ENCODE measurements at regions not wholly inside any gene's neighbourhood (a gene's known extent, or its start where the extent isn't known, plus 50 kb on each side); places are given as distances from the start of the nearest gene placed in this dataset.
A peak's percentile ranks its signal among the peaks of the same experiment; 100 is the strongest.

- no peaks in the 10 kb centered on the region for H3K4me1 ChIP-seq (ENCODE audit: control insufficient read depth, insufficient read depth, low read length)
- no peaks in the 10 kb centered on the region for H3K36me3 ChIP-seq (ENCODE audit: insufficient read depth, low read length)
- no peaks in the 10 kb centered on the region for H3K9me3 ChIP-seq (replicated peaks; ENCODE audit: low read length)
- no peak overlapping the region for H3K4me2 ChIP-seq (ENCODE audit: low read length)
- H3K27me3 ChIP-seq (ENCODE audit: control insufficient read depth, insufficient read depth, low read length) = no peaks in the 10 kb centered on the region
- no peak overlapping the region for H3K4me3 ChIP-seq (ENCODE audit: low read length)
- no peak overlapping the region for H3K9ac ChIP-seq (ENCODE audit: low read depth, low read length)
These were observed 133.3 kb downstream of the MPP7 start for GRCh38 chr10:28169525-28169924.

DNA sequence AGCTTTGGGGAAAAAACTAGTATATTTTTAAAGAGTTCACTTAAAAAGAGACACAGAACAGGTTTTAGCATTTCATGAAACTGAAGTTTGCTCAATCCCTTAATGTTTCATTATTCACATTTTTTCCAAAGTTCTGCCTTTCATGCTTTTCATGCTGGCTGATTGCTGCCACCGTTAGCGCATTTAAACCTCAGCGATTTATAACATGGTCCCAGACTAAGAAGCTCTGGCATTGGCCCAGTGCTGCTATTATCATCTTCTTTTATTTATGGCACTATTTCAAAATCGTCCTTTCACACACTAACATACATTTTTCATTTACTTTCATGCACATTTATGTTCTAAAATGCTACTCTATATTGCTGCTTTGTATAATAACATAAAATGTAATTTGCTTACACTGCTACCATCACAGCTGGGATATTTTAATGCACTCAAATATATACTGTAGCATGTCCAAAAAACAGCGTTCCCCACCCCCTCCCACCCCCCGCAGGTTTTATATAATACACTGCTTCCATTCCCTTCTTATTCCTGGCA is 141.9 kb downstream of the MPP7 start:
- H3K9ac ChIP-seq (ENCODE audit: low read depth, low read length) = no peak overlapping the region

DNA sequence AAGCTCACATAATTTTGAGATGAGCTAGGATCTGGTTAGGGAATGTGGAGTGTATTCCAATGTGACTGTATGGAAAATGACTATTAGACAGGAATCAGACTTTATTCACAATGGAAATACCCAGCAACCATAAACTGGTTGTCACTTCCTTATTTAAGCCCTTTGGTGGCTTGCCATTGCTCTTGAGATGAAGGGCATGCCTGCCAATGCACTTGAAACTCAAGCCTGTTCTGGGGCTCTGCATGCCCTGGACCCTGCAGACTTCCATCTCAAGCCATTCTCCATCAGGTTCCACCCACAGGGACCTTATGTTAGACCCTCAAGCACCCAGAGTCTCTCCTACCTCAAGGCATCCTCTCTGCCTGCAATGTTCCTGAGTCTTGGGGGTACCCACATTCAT is 145.5 kb downstream of the MPP7 start:
- no peaks in the 10 kb centered on the region for H3K27me3 ChIP-seq (ENCODE audit: control insufficient read depth, insufficient read depth, low read length)
- H3K36me3 ChIP-seq (ENCODE audit: insufficient read depth, low read length) = no peaks in the 10 kb centered on the region
- no peak overlapping the region for H3K4me2 ChIP-seq (ENCODE audit: low read length)
- no peak overlapping the region for H3K9ac ChIP-seq (ENCODE audit: low read depth, low read length)
- H3K4me1 ChIP-seq (ENCODE audit: control insufficient read depth, insufficient read depth, low read length) = no peaks in the 10 kb centered on the region
- no peaks in the 10 kb centered on the region for H3K9me3 ChIP-seq (replicated peaks; ENCODE audit: low read length)
- no peak overlapping the region for H3K4me3 ChIP-seq (ENCODE audit: low read length)

More for the DNA sequence above, 141.9 kb downstream of the MPP7 start:
- H3K4me3 ChIP-seq (ENCODE audit: low read length) = no peak overlapping the region
- H3K4me1 ChIP-seq (ENCODE audit: control insufficient read depth, insufficient read depth, low read length) = no peaks in the 10 kb centered on the region
- no peaks in the 10 kb centered on the region for H3K27me3 ChIP-seq (ENCODE audit: control insufficient read depth, insufficient read depth, low read length)
- H3K4me2 ChIP-seq (ENCODE audit: low read length) = no peak overlapping the region
- H3K36me3 ChIP-seq (ENCODE audit: insufficient read depth, low read length) = no peaks in the 10 kb centered on the region
- H3K9me3 ChIP-seq (replicated peaks; ENCODE audit: low read length) = no peaks in the 10 kb centered on the region

DNA sequence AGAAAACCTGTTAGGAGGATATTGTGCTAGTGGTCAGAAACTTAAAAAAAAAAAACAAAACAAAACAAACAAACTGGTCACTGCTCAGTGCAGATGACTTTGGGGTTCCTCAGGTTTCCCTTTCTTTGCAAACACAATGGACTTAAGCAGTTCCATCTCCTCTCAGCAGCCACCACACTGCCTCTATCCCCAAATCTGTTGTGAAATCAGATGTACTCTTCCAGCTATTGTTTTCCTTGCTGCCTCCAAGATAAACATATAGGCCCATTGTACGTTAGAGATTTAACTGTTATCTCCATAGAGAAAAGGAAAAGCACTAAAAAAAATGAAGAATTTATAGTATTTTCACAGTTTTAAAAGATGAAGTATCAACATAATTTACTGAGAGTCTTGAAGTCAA is 147.1 kb downstream of the MPP7 start:
- Histone ChIP-seq H3K9me3 (replicated peaks; ENCODE audit: low read length) (no peaks in the 10 kb centered on the region), H3K4me3 (ENCODE audit: low read length) (no peak overlapping the region), H3K27me3 (ENCODE audit: control insufficient read depth, insufficient read depth, low read length) (no peaks in the 10 kb centered on the region), H3K4me1 (ENCODE audit: control insufficient read depth, insufficient read depth, low read length) (no peaks in the 10 kb centered on the region), H3K4me2 (ENCODE audit: low read length) (no peak overlapping the region), H3K36me3 (ENCODE audit: insufficient read depth, low read length) (no peaks in the 10 kb centered on the region), H3K9ac (ENCODE audit: low read depth, low read length) (no peak overlapping the region)

GRCh38 chr10:28151636-28152035 is 151.2 kb downstream of the MPP7 start:
- Histone ChIP-seq H3K27me3 (ENCODE audit: control insufficient read depth, insufficient read depth, low read length) (no peaks in the 10 kb centered on the region), H3K9me3 (replicated peaks; ENCODE audit: low read length) (no peaks in the 10 kb centered on the region), H3K4me2 (ENCODE audit: low read length) (no peak overlapping the region)

GRCh38 chr10:28149746-28150145 is 150.9 kb upstream of the ODAD2 start:
- H3K27me3 ChIP-seq (ENCODE audit: control insufficient read depth, insufficient read depth, low read length) = no peaks in the 10 kb centered on the region
- H3K36me3 ChIP-seq (ENCODE audit: insufficient read depth, low read length) = no peaks in the 10 kb centered on the region
- H3K9ac ChIP-seq (ENCODE audit: low read depth, low read length) = no peak overlapping the region
- no peaks in the 10 kb centered on the region for H3K9me3 ChIP-seq (replicated peaks; ENCODE audit: low read length)
- no peak overlapping the region for H3K4me2 ChIP-seq (ENCODE audit: low read length)
- H3K4me1 ChIP-seq (ENCODE audit: control insufficient read depth, insufficient read depth, low read length) = no peaks in the 10 kb centered on the region
- H3K4me3 ChIP-seq (ENCODE audit: low read length) = no peak overlapping the region

More at GRCh38 chr10:28151636-28152035, 151.2 kb downstream of the MPP7 start:
- Histone ChIP-seq H3K4me3 (ENCODE audit: low read length) (no peak overlapping the region), H3K36me3 (ENCODE audit: insufficient read depth, low read length) (no peaks in the 10 kb centered on the region), H3K4me1 (ENCODE audit: control insufficient read depth, insufficient read depth, low read length) (no peaks in the 10 kb centered on the region), H3K9ac (ENCODE audit: low read depth, low read length) (no peak overlapping the region)

- Histone ChIP-seq H3K4me2 (ENCODE audit: low read length) (no peak overlapping the region), H3K4me1 (ENCODE audit: control insufficient read depth, insufficient read depth, low read length) (no peaks in the 10 kb centered on the region), H3K9ac (ENCODE audit: low read depth, low read length) (no peak overlapping the region), H3K27me3 (ENCODE audit: control insufficient read depth, insufficient read depth, low read length) (no peaks in the 10 kb centered on the region), H3K9me3 (replicated peaks; ENCODE audit: low read length) (no peaks in the 10 kb centered on the region), H3K4me3 (ENCODE audit: low read length) (no peak overlapping the region), H3K36me3 (ENCODE audit: insufficient read depth, low read length) (no peaks in the 10 kb centered on the region)
These were observed 148.8 kb upstream of the ODAD2 start for GRCh38 chr10:28147706-28148105.

GRCh38 chr10:28139138-28139537 is 140.3 kb upstream of the ODAD2 start:
- no peak overlapping the region for H3K4me2 ChIP-seq (ENCODE audit: low read length)
- H3K36me3 ChIP-seq (ENCODE audit: insufficient read depth, low read length) = no peaks in the 10 kb centered on the region
- H3K4me1 ChIP-seq (ENCODE audit: control insufficient read depth, insufficient read depth, low read length) = peaks cover 13% of the 10 kb centered on the region
- peaks cover 6% of the 10 kb centered on the region for H3K9me3 ChIP-seq (replicated peaks; ENCODE audit: low read length)
- no peaks in the 10 kb centered on the region for H3K27me3 ChIP-seq (ENCODE audit: control insufficient read depth, insufficient read depth, low read length)
- no peak overlapping the region for H3K4me3 ChIP-seq (ENCODE audit: low read length)
- H3K9ac ChIP-seq (ENCODE audit: low read depth, low read length) = no peak overlapping the region

DNA sequence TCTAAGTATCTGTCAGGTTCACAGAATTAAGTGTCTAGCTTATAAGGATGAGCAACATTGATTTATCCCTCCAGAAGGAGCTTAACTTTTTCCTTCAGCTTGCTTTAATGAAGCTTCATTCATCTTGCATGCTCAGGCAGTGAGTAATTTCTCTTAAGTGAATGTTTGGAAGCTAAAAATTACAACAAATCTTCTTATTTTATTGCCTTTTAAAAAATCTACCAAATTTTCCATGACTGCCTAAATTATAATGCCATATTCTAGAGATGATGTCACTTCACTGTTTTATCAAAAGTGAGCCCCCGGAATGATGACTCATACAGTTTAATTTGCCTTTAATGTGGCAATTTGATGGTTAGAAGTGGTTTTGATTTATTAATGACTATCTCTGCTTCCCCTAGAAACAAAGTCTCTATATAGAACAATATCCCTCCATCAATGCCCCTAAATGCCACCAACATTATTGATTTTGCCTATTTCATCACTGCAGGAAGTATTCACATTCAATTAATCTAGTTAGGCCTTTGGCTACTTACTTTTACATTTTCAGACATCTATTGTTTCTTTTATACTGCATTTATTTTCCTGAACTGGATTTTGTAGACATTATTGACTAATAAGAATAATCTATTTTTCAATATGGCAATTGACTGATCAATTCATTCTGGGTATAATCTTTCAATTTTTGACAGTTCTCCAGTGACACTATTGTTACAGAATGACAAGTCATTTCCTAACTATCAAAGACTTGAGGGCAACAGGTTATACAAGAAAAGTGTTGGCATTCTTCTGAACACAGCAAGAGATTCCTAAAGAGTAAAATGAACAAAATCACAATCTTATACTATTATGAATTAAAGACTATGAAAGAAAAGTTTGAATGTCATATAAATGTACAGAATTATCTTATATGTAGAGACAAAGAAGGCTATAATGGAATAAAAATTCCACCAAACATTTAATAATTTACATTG is 139.3 kb upstream of the ODAD2 start:
- H3K9ac ChIP-seq (ENCODE audit: low read depth, low read length) = peak overlapping the region; percentile 37

DNA sequence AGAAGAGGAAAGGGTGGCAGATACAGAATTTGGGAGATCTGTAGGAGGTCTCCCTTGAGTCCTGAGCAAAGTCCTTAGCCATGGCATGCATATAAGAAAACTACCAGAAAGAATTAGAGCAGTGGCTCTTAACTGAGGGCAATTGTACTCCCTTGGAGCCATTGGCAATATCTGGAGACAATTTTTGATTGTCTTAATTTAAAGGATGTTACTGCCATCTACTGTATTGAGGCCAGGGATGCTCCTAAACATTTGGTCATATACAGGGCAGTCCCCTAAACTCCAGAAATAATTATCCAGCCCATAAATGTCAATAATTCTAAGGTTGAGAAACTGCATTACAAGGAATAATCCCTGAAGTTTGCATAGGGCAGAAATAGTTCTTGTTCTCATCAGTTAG is 136.4 kb upstream of the ODAD2 start:
- H3K4me2 ChIP-seq (ENCODE audit: low read length) = no peak overlapping the region

More for the DNA sequence above, 139.3 kb upstream of the ODAD2 start:
- H3K4me3 ChIP-seq (ENCODE audit: low read length) = no peak overlapping the region
- H3K4me1 ChIP-seq (ENCODE audit: control insufficient read depth, insufficient read depth, low read length) = peaks cover 13% of the 10 kb centered on the region
- no peaks in the 10 kb centered on the region for H3K27me3 ChIP-seq (ENCODE audit: control insufficient read depth, insufficient read depth, low read length)
- H3K4me2 ChIP-seq (ENCODE audit: low read length) = no peak overlapping the region
- H3K9me3 ChIP-seq (replicated peaks; ENCODE audit: low read length) = peaks cover 7% of the 10 kb centered on the region
- H3K36me3 ChIP-seq (ENCODE audit: insufficient read depth, low read length) = no peaks in the 10 kb centered on the region

GRCh38 chr10:28130267-28130666 is 131.4 kb upstream of the ODAD2 start:
- H3K9ac ChIP-seq (ENCODE audit: low read depth, low read length) = peak overlapping the region; percentile 59
- peaks cover 3% of the 10 kb centered on the region for H3K9me3 ChIP-seq (replicated peaks; ENCODE audit: low read length)
- H3K4me1 ChIP-seq (ENCODE audit: control insufficient read depth, insufficient read depth, low read length) = peaks cover 8% of the 10 kb centered on the region
- H3K27me3 ChIP-seq (ENCODE audit: control insufficient read depth, insufficient read depth, low read length) = no peaks in the 10 kb centered on the region
- no peaks in the 10 kb centered on the region for H3K36me3 ChIP-seq (ENCODE audit: insufficient read depth, low read length)
- peak overlapping the region; percentile 49 for H3K4me2 ChIP-seq (ENCODE audit: low read length)
- no peak overlapping the region for H3K4me3 ChIP-seq (ENCODE audit: low read length)

More for the DNA sequence above, 136.4 kb upstream of the ODAD2 start:
- no peak overlapping the region for H3K9ac ChIP-seq (ENCODE audit: low read depth, low read length)
- no peak overlapping the region for H3K4me3 ChIP-seq (ENCODE audit: low read length)
- no peaks in the 10 kb centered on the region for H3K36me3 ChIP-seq (ENCODE audit: insufficient read depth, low read length)
- H3K27me3 ChIP-seq (ENCODE audit: control insufficient read depth, insufficient read depth, low read length) = no peaks in the 10 kb centered on the region
- peaks cover 8% of the 10 kb centered on the region for H3K9me3 ChIP-seq (replicated peaks; ENCODE audit: low read length)
- H3K4me1 ChIP-seq (ENCODE audit: control insufficient read depth, insufficient read depth, low read length) = peaks cover 18% of the 10 kb centered on the region

Data from skeletal muscle satellite cell (primary cell).